ENCODE measurements at regions not wholly inside any gene's neighbourhood (a gene's known extent, or its start where the extent isn't known, plus 50 kb on each side); places are given as distances from the start of the nearest gene placed in this dataset.

- TF ChIP-seq CTCF (conservative IDR thresholded peaks at IDR 0.05; ENCODE audit: low read depth in 2 of 2), result no peak
- TF ChIP-seq POLR2AphosphoS5 (IDR thresholded peaks at IDR 0.05; ENCODE audit: low read depth), result no peak
- TF ChIP-seq CREB1 (CRISPR knock-in tag; IDR thresholded peaks at IDR 0.05; ENCODE audit: low read depth), result no peak
- no peak for TF ChIP-seq EZH2 (IDR thresholded peaks at IDR 0.05; ENCODE audit: low read depth, unreplicated experiment)
- TF ChIP-seq JUNB (IDR thresholded peaks at IDR 0.05; ENCODE audit: unreplicated experiment), result no peak
- TF ChIP-seq ZNF114 (CRISPR knock-in tag; IDR thresholded peaks at IDR 0.05), result no peak
- TF ChIP-seq EZH2phosphoT487 (IDR thresholded peaks at IDR 0.05; ENCODE audit: unreplicated experiment), result no peak
These were observed 95.8 kb upstream of the PLCB4 start for GRCh38 chr20:8972963-8973705.

Measured in GM23338 (cell line).